ENCODE measurements at regions not wholly inside any gene's neighbourhood (a gene's known extent, or its start where the extent isn't known, plus 50 kb on each side); places are given as distances from the start of the nearest gene placed in this dataset.

DNA sequence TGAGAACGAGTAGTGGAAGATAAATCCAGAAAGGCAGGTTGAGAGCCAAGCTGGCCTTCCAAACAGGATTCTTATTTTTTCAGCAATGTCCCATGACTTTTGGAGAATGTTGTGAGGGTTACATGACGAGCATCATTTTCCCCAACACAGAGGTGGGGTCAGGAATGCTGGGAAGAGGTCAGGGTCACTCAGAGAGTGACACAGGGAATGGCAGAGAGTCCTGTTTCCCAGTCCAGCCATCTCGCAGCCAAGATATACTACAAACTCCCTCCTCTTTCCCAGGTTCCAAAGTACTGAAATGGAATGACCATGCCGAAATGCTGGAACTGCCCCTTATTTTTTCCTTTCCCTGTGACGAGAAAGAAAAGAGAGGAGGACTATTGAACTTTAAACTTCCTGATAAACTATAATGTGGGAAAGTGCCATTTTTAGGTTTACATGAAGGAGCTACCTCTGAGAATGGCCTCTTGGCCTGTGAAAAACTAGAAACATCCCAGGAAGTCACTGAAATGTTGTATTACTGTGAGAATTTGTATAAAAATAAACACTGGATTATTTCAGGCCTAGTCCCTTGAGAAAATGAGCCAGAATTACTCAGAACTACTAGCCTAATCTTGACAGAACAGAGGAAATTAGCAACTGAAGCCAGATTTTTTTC lies 420.4 kb downstream of the CETN3 start:
- DNase-seq (ENCODE audit: low read depth): peak; percentile 78

DNA sequence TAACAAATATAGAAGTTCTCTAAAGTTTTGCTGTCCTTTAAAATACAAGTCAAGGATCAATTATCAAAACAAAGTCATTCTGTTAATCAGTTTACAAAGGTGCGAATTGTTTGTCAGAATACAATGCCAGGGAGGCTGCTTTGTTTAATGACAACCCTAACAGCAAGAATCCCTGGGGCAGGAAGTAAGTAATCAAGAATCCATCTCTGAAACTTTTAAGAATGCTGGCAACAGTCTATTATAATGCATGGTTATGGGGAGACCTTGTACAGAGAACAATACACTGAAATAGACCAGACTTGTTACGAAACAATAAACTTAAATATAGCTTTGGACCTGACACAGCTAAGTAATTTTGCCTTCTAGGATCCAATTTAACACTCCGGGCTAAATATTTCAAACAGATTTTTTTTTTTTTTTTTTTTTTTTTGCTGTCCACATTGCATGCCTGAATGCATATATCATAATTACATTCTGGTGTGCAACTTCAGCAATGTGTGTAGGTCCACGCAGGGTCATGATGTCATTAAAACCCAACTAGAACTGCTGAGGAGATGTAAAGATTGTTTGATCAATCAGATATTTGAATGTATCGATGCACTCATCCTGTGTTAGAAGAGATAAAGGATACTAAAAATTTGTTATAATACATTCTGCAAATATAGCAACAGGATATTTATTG lies 421.3 kb downstream of the CETN3 start:
- DNase-seq (ENCODE audit: low read depth): no peak

DNA sequence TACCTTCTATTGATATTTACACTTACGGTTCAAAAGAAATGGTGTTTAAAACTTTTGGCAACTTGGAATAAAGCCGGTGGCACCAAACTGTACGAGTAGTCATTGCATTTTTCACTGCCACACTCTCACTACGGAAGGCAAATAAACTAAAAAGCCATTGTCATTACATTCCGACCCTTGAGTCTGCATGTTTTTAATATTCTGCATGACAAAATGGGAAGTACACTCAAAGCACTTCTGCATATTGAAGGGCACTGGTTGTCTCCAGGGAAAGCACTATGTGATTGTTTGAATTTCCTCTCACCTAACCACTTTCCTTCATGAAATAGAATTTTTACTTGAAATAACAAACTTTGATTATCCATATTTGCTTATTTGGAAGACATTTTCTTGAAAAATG lies 426.3 kb downstream of the CETN3 start:
- DNase-seq (ENCODE audit: low read depth): no peak

DNA sequence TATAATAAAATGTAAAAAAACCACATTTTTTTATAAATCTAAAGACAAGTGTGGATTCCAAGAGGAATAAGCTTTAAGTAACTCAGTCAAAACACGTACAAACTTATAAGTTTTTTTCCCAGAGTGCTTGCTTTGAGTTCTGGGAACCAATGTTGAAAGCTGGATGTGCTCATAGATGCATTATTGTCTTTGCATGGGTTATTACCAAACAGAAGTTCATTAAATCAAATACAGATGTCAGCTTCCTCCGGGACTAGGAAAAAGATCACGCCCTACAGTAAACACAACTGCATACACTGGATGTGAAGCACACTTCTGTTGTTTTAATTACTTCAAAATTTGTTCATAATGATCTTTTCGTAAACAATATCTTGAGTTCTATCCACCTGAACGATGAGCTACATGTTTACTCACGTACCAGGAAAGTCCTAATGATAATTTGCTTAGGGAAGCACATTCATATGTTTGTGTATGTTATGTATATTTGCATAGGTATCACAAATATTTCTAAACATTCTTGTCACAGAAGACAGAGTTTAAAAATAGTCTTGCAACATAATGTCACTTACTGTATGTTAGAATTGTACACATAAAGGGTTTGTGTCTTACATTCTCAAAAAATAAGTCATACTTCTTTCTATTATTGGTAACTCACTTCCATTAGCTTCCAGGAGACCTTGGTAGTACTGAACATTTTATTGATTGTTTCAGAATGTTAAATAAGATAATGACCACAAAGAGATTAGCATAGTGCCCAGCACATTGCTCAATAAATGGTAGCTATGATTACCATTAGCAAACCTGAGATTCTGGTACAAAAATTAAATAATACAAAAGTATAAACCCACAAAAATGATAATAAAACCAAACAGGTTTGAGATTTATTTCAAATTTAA lies 427.4 kb downstream of the CETN3 start:
- DNase-seq (ENCODE audit: low read depth): no peak

DNA sequence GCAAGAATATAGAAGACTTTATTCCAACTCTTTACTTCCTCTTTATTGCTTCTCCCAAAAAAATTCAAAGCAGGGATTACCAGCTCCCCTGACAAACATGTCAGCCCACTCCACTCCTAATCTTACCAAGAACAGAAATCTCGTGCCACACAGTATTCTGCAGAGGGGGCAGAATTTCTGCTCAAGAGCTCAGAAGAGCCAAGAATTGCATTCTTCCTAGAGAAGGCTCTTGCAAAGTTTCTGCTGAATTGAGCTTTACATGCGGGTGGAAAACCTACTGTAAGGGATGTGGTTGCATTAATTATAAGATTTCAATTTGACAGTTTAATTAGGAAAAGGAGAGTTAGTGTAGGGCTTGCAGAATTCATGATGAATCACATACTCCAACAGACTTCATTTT lies 428.5 kb downstream of the CETN3 start:
- DNase-seq (ENCODE audit: low read depth): no peak

DNA sequence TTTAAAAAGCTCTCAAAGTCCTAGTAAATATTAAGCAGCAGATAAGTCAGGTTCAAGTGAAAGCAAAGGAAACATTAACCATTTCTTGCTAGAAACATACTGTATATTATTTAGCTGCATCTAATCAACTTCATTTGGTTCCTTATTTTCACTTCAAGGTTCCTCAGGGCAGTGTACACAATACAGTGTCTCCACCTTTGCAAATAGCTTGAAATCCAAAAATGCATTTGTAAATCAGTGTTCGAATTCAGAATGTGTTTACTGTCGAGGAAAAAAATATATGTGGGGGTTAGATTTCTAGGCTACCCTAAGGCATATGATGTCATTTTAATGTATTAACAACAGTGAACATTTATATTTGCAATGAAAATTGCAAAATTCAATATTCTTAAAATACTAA lies 436.0 kb downstream of the CETN3 start:
- DNase-seq (ENCODE audit: low read depth): no peak

DNA sequence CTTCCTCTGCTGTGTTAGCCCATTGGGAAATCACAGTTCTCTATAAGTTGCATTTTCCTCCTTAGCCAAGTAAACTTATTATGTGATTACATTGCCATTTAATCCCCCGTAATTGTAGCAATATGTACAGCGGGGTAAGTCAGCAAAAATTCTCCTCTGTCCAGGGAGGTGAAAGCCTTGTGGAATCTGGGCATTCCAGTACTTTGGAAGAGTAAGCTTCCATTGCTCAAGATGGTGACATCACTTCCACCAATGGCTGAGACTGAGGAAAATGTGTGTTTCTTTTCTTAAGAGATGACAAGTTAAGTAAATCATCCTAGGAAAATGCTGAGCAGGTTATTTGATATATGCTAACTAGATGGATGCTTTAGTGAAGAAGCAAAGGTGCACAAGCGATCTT lies 436.7 kb downstream of the CETN3 start:
- DNase-seq (ENCODE audit: low read depth): no peak

DNA sequence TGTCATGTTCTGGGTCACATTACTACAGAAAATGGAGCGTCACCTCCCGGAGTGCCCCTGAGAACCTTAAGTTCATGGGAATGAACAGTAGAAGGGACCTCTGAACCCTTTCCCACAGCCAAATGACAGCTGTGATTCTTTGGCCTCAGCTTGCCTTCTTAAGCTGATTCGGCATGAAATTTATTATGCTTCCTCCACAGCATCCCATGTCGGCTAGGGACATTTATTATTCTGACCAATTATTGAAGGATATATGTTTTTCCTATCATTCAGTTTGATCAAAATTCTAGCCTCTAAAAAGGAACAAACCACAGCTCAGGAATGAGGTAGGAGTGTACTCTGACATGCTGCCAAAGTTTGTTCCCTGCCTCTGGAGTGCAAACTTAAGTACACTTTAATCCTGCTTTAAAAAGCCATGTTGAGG lies 440.6 kb downstream of the CETN3 start:
- no peak for DNase-seq (ENCODE audit: low read depth)

DNA sequence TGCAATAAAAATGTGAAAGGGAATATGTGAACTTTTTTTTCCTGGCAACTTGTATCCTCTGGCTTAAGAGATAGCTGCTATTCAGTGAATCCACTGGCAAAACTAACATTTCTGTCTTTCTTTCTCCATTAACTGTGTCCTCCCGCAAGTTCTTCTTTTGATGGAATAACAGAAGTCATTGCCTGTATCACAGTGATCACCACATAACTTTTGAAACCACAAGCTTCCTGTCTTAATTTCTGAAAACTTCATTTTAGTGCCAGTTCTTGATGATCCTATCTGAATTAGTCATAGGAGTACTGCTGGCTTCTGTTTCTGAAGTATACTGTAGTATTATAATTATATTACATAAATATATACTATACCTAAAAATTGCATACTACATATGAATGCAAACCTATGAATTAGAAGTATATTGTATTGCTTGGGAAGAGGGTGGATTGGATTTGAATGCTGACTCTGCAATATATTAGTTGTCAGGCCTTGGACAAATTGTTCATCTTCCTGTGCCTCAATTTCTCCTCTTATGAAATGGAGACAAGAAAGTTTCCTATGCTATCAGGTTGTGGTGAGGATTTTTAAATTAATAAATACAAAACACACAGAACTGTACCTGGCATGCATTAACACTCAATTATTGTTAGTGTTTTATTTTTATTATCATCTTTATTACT lies 441.6 kb downstream of the CETN3 start:
- DNase-seq (ENCODE audit: low read depth): no peak

DNA sequence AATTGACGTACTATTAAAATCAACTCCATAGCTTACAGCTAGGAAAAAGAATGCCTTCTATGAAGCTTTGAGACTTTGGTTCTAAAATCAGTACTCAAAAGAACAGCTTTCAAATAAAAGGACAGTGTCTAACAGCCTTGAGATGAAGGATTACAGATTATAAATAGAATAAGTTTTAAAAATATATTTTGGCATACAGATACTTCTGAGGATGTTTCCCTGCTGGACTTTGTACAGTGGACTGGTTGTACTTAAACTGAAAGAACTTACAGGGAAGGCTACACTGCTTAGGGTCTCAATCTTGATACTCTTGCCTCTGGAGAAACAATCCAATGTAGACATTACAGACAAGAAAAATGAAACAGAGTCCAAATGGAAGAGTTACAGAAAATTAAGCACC lies 452.7 kb downstream of the CETN3 start:
- DNase-seq (ENCODE audit: low read depth): no peak

DNA sequence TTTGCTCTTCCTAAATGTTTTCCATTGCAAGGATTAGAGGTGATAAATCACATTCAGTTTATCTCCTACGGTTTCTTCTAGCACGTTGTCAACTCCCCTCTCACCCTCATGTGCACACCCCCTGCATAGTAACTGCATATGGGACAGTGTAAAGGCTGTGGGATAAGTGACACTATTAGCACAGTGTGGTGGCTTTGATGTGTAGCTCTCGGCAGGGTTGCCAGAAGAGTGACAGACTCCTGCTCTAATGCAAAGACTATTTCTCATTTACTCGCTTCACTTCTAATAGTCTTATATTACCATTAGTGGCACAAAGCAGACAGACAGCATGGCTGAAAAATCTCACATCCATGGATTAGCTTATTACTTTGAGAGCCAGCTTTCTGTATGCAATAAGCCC lies 454.6 kb downstream of the CETN3 start:
- DNase-seq (ENCODE audit: low read depth): no peak

DNA sequence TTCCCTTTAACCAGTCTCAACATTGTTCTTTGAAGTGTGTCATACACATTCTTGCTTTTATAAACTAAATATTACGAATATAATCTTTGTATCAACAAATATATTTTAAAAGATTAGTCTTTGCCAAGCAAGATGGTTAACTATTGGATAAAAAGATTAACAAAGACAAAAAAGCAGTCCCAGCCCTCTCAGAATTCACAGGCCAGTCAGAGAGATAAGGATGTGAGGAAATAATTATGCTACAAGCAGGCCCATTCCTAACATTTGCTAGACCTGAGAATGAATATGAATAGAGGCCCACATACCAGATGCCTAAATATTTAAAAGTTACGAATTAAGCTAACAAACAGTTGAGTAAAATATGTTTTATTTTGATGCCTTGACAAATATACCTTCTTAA lies 457.7 kb downstream of the CETN3 start:
- no peak for DNase-seq (ENCODE audit: low read depth)

DNA sequence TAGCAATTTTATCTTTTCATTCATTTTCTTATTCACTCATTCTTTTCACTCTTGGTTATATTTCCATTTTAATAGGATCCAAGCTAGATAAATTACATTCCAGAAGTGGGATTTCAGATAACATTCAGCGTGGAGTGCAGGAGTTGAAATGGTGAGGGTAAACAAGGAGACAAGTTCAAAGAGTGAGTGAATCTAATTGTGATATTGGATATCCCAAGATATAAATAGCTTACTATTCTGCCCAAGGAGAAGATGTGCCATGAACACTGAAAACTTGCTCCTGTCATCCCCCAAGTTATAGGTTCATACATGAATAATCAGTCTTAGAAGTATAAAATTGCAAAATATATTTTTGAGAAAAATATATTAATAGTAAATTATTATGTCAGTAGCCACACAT lies 459.3 kb downstream of the CETN3 start:
- DNase-seq (ENCODE audit: low read depth): no peak

DNA sequence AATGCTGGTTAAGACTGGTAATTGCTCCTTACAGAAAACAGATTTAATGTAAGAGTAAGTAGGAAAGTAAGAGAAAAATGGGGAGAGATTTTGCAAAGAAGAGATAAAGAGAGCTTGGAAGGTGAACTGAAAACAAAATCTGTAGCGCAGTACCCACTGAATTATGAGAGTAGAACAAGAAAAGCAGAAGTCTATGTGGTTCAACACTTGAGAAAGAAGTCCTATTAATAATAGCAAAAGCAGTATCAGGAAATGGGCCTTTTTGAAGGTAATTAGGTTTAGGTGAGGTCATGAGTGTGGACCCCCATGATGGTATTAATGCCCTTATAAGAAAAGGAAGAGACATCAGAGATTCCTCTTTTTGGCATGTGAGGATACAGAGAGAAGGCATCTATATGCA lies 460.6 kb downstream of the CETN3 start:
- no peak for DNase-seq (ENCODE audit: low read depth)

DNA sequence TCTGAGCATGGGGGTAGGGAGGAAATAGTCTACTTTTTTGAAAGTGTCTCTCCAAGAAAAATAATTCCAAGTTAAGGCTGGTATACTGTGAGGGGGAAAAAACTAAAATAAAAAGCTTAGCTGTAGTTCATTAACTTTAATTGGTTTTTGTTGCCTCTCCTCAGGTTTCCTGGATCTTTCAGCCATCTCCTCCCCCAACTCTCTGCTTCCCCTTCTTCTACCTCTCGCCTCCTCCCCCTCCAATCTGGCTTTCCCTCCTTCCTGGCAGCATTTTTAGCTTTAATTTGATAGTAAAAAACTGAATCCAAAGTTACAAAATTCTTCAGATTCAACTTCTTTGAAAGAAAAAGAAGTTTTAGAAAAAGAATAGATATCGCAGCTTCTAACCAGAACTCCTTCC lies 462.6 kb downstream of the CETN3 start:
- no peak for DNase-seq (ENCODE audit: low read depth)

DNA sequence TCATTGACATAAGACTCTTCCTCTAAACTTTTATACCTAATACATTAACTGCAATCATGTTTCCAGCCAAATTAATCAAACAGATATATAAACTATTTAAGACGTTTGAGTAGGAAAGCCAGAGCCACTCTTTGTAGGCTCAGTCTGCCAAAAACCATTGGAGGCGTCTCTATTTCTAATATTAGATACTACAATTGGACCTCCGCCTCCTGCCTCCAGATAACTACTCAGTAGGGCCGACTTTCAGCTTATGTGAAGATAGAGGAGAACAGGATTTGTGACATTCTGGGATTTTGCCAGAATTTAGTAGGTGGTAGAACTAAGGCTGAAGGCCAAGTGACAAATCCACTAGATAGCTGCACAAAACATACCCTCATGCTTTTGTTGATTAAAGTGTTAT lies 463.0 kb downstream of the CETN3 start:
- no peak for DNase-seq (ENCODE audit: low read depth)

DNA sequence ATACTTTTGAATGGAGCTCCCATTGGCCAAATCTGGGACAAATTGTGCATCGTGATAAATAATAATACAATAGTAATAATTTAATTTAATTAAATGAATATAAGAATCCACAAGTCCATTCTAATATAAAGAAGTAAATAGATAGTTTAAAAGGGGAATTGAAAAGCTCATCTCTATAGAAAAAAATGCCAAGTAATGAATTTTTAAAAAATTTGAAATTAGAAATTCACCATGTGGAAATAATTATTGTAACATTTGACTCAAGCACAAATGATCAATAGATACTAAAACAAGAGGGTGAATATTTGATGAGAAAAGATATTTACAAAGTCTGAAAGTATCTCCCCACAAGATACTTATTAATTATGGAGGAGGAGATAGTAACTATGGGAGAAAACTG lies 467.4 kb downstream of the CETN3 start:
- no peak for DNase-seq (ENCODE audit: low read depth)

DNA sequence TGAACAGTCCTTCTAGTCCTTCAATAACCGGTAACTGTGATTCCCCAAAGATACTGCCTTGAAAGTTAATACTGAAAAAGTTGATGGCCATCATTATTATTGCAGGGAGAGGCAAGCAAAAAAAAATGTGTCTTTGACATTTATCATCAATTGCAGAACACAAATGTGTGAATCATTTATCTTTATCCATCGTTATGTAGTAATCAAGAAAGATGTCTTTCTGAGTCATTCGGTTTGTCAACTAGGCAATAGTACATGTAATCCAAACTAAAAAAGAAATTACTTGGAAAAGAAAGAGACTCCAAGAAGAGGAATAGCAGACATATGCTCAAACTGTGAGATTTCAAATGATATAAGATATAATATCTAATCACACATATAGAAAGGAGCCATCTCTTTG lies 473.0 kb downstream of the CETN3 start:
- DNase-seq (ENCODE audit: low read depth): no peak

DNA sequence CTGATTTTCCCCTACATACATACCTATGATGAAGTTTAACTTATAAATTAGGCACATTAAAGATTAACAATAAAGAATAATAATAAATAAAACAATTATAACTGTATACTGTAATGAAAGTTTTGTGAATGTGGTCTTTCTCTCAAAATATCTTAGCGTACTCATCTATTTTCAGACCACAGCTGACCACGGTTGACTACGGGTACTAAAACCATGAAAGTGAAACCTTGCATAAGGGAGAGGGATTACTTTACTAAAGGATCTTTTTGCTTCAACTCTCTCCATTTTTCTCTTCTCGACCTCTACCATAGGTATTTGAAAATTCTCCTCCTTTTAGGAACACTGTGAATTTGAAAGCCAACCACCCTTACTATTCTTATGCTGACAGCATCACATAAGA lies 475.5 kb downstream of the CETN3 start:
- no peak for DNase-seq (ENCODE audit: low read depth)

DNA sequence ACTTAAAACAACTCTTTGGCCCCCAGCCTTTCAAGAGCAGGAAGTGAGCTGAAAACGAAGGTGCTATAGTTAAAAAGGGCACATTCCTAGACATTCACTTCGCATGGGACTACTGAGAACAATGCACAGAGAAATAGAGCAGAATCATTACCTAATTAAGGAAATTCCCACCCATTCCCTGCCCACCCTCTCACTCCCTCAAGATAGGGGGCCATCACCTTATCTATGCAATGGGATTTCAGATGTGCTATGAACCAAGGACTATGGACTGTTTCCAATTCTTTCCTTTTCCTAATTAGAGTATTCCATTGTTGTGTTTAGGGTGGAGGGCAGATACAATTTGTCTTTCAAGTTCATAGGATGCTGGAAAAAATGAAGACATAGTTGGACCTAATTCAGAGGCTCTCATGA lies 476.8 kb downstream of the CETN3 start:
- no peak for DNase-seq (ENCODE audit: low read depth)

DNA sequence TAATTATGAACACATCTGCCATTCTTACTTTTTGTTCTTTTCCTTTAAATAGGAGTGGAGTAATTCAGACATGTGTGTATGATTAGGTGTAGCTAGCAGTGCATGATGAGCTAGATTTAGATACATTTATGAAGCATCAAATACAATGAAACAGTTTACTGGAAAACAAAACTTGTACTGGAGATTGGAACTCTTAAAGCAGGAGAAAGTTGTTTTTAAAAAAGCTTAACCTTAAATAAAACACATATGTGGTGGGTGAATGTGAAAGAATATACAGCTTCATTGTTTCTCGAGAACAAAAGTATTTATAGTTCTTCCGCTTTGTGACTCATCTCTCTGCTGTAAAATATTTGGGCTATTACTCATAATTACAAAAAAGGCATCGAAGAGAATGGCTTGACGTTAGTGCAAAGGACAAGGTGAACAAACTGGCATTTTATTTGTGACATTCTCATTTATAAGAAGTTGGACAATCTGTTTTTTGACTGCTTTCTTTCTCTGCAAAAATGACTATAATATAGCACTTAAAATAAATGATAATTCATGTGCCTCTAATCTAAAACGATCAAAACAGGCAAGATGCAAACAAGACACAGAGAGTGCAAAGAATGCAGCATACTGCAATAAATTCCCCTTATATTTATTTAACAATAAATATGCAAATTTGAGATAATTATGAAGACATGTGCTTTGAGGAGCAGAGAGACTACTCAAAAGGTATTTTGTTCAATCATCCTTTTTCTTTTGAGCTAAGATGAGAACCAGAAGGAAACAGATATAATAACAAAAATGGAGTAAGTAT lies 478.8 kb downstream of the CETN3 start:
- peak; percentile 30 for DNase-seq (ENCODE audit: low read depth)

DNA sequence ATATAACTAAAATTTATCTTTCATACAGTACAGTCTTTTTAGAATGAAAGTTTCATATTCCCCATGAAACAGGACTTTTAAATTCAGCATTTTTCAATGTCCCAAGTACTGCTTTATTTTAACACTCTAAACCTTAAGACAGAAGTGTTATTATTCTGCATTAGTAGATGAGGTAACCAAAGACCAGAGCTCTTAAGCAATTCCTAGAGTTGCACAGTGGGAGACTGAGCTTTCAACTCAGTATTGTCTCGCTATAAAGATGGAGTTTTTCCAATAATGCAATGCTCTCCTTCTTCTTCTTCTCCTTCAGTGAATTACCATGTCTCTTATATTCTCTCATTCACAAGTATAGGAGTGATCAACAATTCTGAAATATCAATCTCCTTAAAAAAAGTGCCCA lies 479.7 kb downstream of the CETN3 start:
- DNase-seq (ENCODE audit: low read depth): no peak

Data from stromal cell of bone marrow (primary cell).